GM19372 (cell line): ENCODE measurements at regions not wholly inside any gene's neighbourhood (a gene's known extent, or its start where the extent isn't known, plus 50 kb on each side); places are given as distances from the start of the nearest gene placed in this dataset.
"Not testable (repeated sequence)": the region's sequence is repeated elsewhere in the genome, so short reads cannot be mapped to it uniquely, and the experiment has no call there.

Experiments
- ATAC-seq: cut with Tn5 transposase; IDR thresholded peaks from one replicate; pipeline ENCODE4 v1.9.1; 2021; ENCODE audit warnings: mild to moderate bottlenecking, low read depth, moderate library complexity; ENCODE audit not compliant: unreplicated experiment

- ATAC-seq = no peak
Measured at GRCh38 chr3:20524328-20524727, 338.3 kb upstream of the SGO1 start.

- no peak for ATAC-seq
Measured at GRCh38 chr3:20523293-20523692, 337.3 kb upstream of the SGO1 start.

- ATAC-seq = not testable (repeated sequence)
Measured at GRCh38 chr3:20517316-20517715, 331.3 kb upstream of the SGO1 start.

- no peak for ATAC-seq
Measured at GRCh38 chr3:20516311-20516710, 330.3 kb upstream of the SGO1 start.

GRCh38 chr3:20515834-20516233, 329.8 kb upstream of the SGO1 start:
- ATAC-seq = no peak

GRCh38 chr3:20511863-20512505, 326.0 kb upstream of the SGO1 start:
- ATAC-seq = no peak

- no peak for ATAC-seq
Measured at GRCh38 chr3:20510396-20510795, 324.4 kb upstream of the SGO1 start.

GRCh38 chr3:20503394-20504082, 317.5 kb upstream of the SGO1 start:
- no peak for ATAC-seq

- no peak for ATAC-seq
Measured at GRCh38 chr3:20490996-20491395, 305.0 kb upstream of the SGO1 start.

GRCh38 chr3:20488151-20488550, 302.1 kb upstream of the SGO1 start:
- ATAC-seq = no peak

- ATAC-seq = no peak
Measured at GRCh38 chr3:20484126-20484525, 298.1 kb upstream of the SGO1 start.

- ATAC-seq = no peak
Measured at GRCh38 chr3:20482350-20482749, 296.3 kb upstream of the SGO1 start.

GRCh38 chr3:20480786-20481365, 294.9 kb upstream of the SGO1 start:
- no peak for ATAC-seq

GRCh38 chr3:20478436-20478835, 292.4 kb upstream of the SGO1 start:
- ATAC-seq = no peak

- ATAC-seq = not testable (repeated sequence)
Measured at GRCh38 chr3:20464237-20464636, 278.2 kb upstream of the SGO1 start.

- no peak for ATAC-seq
Measured at GRCh38 chr3:20462723-20463122, 276.7 kb upstream of the SGO1 start.

- no peak for ATAC-seq
Measured at GRCh38 chr3:20462226-20462625, 276.2 kb upstream of the SGO1 start.

GRCh38 chr3:20458994-20459716, 273.1 kb upstream of the SGO1 start:
- ATAC-seq = no peak

GRCh38 chr3:20456511-20456910, 270.5 kb upstream of the SGO1 start:
- no peak for ATAC-seq

- no peak for ATAC-seq
Measured at GRCh38 chr3:20451170-20451569, 265.2 kb upstream of the SGO1 start.

GRCh38 chr3:20450611-20451010, 264.6 kb upstream of the SGO1 start:
- ATAC-seq = no peak
